K562 (cell line): ENCODE measurements at regions not wholly inside any gene's neighbourhood (a gene's known extent, or its start where the extent isn't known, plus 50 kb on each side); places are given as distances from the start of the nearest gene placed in this dataset.

Experiments
- CTCF ChIP-seq, 3 experiments: IDR thresholded peaks in 2 of 3; conservative IDR thresholded peaks in 1 of 3; 2 replicates each; pipeline ENCODE4 v1.5.1; 2011 to 2012; ENCODE audit warnings: low read length in 3 of 3, mild to moderate bottlenecking in 3 of 3, control low read depth in 2 of 3, improper control_type of control experiment in 1 of 3, inconsistent platforms in 1 of 3, low read depth in 1 of 3, mixed read lengths in 1 of 3, moderate library complexity in 1 of 3; ENCODE audit not compliant: insufficient read depth in 2 of 3
- EGR1 ChIP-seq: fragments of 450-650 bp; conservative IDR thresholded peaks from 2 replicates; pipeline ENCODE4 v1.6.1; 2017; ENCODE audit warnings: mild to moderate bottlenecking
- RAD51 ChIP-seq: fragments of 450-650 bp; IDR thresholded peaks from 2 replicates; pipeline ENCODE4 v1.7.1; 2016; ENCODE audit warnings: low read depth, mild to moderate bottlenecking, borderline replicate concordance
- RFX7 ChIP-seq: fragments of 250-450 bp; sonication (Bioruptor Pico); IDR thresholded peaks from 2 replicates; pipeline ENCODE4 v1.5.1; 2021; ENCODE audit warnings: mild to moderate bottlenecking
- SMARCA5 ChIP-seq: fragments of 450-650 bp; IDR thresholded peaks from 2 replicates; pipeline ENCODE4 v1.6.1; 2016
- TCF7L2 ChIP-seq: fragments of 150-350 bp; IDR thresholded peaks from 2 replicates; pipeline ENCODE4 v1.6.1; 2016; ENCODE audit warnings: low read depth, mild to moderate bottlenecking, low read length, moderate library complexity

DNA sequence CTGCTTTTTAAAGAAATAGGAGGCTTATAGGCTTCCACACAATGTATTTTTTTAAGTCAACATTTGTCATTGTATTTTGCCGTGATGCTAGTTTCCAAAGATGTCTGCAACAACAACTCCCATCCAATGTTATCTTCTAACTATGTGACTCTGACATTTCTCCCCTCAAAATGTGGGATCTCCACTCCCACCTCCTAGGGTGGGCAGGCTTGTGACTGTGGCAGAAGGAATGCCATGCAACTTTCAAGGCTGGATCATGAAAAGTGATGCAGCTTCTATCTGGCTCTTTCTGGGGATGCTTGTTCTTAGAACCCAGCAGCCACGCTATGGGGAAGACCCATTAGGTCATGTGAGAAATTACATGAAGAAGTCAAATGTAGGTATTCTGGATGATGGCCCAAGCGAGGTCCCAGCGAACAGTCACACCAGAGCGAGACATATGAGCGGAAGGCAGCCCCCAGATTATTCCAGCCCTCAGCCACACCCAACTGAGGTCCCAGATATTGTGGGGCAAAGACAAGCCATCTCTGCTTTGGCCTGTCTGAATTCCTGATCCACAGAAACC lies 124.3 kb downstream of the BDH1 start:
- no peak for TF ChIP-seq RFX7 (CRISPR knock-in tag)
- no peak for TF ChIP-seq CTCF (IDR thresholded peaks at IDR 0.05 in 2 of 3, conservative IDR thresholded peaks at IDR 0.05 in 1 of 3; ENCODE audit: insufficient read depth in 2 of 3, low read depth in 1 of 3, low read length in 3 of 3)
- TF ChIP-seq SMARCA5: no peak
- no peak for TF ChIP-seq EGR1
- TF ChIP-seq TCF7L2: no peak
- no peak for TF ChIP-seq RAD51
